ENCODE measurements at regions not wholly inside any gene's neighbourhood (a gene's known extent, or its start where the extent isn't known, plus 50 kb on each side); places are given as distances from the start of the nearest gene placed in this dataset.

- TF ChIP-seq CTCF (IDR thresholded peaks at IDR 0.05) (no peak), POLR2A (IDR thresholded peaks at IDR 0.05) (no peak)
These were observed 300.7 kb upstream of the NEBL start for GRCh38 chr10:21197838-21198237.

Measured in breast epithelium (tissue), 3 donors.